ENCODE measurements at regions not wholly inside any gene's neighbourhood (a gene's known extent, or its start where the extent isn't known, plus 50 kb on each side); places are given as distances from the start of the nearest gene placed in this dataset.

- DNase-seq (ENCODE audit: low read depth), result no peak
- no peak for TF ChIP-seq CTCF (IDR thresholded peaks at IDR 0.05; ENCODE audit: control insufficient read depth, extremely low read depth, insufficient read depth)
- no peak overlapping the region for H3K4me3 ChIP-seq (ENCODE audit: low read depth, low read length)
Observed at GRCh38 chr12:124391340-124392261, 96.7 kb downstream of the RFLNA start.

- DNase-seq (ENCODE audit: low read depth), result no peak
- no peak overlapping the region for H3K4me3 ChIP-seq (ENCODE audit: low read depth, low read length)
- TF ChIP-seq CTCF (IDR thresholded peaks at IDR 0.05; ENCODE audit: control insufficient read depth, extremely low read depth, insufficient read depth), result no peak
Observed at GRCh38 chr12:124390442-124391097, 95.7 kb downstream of the RFLNA start.

GRCh38 chr12:124389725-124390441 lies 95.0 kb downstream of the RFLNA start:
- no peak for DNase-seq (ENCODE audit: low read depth)
- H3K4me3 ChIP-seq (ENCODE audit: low read depth, low read length), result peak overlapping the region; percentile 75
- no peak for TF ChIP-seq CTCF (IDR thresholded peaks at IDR 0.05; ENCODE audit: control insufficient read depth, extremely low read depth, insufficient read depth)

GRCh38 chr12:124389138-124389724 lies 94.3 kb downstream of the RFLNA start:
- H3K4me3 ChIP-seq (ENCODE audit: low read depth, low read length), result peak overlapping the region; percentile 75
- DNase-seq (ENCODE audit: low read depth), result no peak
- TF ChIP-seq CTCF (IDR thresholded peaks at IDR 0.05; ENCODE audit: control insufficient read depth, extremely low read depth, insufficient read depth), result no peak

GRCh38 chr12:124388679-124389137 lies 93.8 kb downstream of the RFLNA start:
- peak overlapping the region; percentile 75 for H3K4me3 ChIP-seq (ENCODE audit: low read depth, low read length)
- DNase-seq (ENCODE audit: low read depth), result no peak
- no peak for TF ChIP-seq CTCF (IDR thresholded peaks at IDR 0.05; ENCODE audit: control insufficient read depth, extremely low read depth, insufficient read depth)

GRCh38 chr12:124388038-124388671 lies 93.3 kb downstream of the RFLNA start:
- peak overlapping the region; percentile 75 for H3K4me3 ChIP-seq (ENCODE audit: low read depth, low read length)
- DNase-seq (ENCODE audit: low read depth), result no peak
- no peak for TF ChIP-seq CTCF (IDR thresholded peaks at IDR 0.05; ENCODE audit: control insufficient read depth, extremely low read depth, insufficient read depth)

Data from LNCaP clone FGC (cell line).